GM12891 (cell line): ENCODE measurements at regions not wholly inside any gene's neighbourhood (a gene's known extent, or its start where the extent isn't known, plus 50 kb on each side); places are given as distances from the start of the nearest gene placed in this dataset.
"Not testable (repeated sequence)": the region's sequence is repeated elsewhere in the genome, so short reads cannot be mapped to it uniquely, and the experiment has no call there.

Source experiments
- DNase-seq: peaks from one replicate; pipeline ENCODE4 v3.0.0; 2011; ENCODE audit warnings: low spot score; ENCODE audit not compliant: insufficient read length
- FAIRE-seq: peaks from 2 replicates; lab custom pipeline; 2011; peaks lifted over from hg19 to GRCh38; lab: Jason Lieb, UNC
- PAX5 ChIP-seq: IDR thresholded peaks from 2 replicates; pipeline ENCODE4 v1.6.1; 2011; ENCODE audit warnings: low read length, moderate library complexity, mild to moderate bottlenecking; ENCODE audit not compliant: insufficient read depth, severe bottlenecking
- POLR2A ChIP-seq: IDR thresholded peaks from 2 replicates; pipeline ENCODE4 v1.6.1; 2011; ENCODE audit warnings: low read depth, low read length, control low read depth
- POLR2AphosphoS5 ChIP-seq: IDR thresholded peaks from 2 replicates; pipeline ENCODE4 v1.6.1; 2011; ENCODE audit warnings: low read depth, low read length, control low read depth
- POU2F2 ChIP-seq: IDR thresholded peaks from 2 replicates; pipeline ENCODE4 v1.6.1; 2011; ENCODE audit warnings: low read depth, mild to moderate bottlenecking, control low read depth, low read length, moderate library complexity
- SPI1 ChIP-seq: IDR thresholded peaks from 2 replicates; pipeline ENCODE4 v1.6.1; 2011; ENCODE audit warnings: low read depth, low read length, control low read depth
- TAF1 ChIP-seq: IDR thresholded peaks from 2 replicates; pipeline ENCODE4 v1.6.1; 2011; ENCODE audit warnings: low read depth, low read length, control low read depth

DNA sequence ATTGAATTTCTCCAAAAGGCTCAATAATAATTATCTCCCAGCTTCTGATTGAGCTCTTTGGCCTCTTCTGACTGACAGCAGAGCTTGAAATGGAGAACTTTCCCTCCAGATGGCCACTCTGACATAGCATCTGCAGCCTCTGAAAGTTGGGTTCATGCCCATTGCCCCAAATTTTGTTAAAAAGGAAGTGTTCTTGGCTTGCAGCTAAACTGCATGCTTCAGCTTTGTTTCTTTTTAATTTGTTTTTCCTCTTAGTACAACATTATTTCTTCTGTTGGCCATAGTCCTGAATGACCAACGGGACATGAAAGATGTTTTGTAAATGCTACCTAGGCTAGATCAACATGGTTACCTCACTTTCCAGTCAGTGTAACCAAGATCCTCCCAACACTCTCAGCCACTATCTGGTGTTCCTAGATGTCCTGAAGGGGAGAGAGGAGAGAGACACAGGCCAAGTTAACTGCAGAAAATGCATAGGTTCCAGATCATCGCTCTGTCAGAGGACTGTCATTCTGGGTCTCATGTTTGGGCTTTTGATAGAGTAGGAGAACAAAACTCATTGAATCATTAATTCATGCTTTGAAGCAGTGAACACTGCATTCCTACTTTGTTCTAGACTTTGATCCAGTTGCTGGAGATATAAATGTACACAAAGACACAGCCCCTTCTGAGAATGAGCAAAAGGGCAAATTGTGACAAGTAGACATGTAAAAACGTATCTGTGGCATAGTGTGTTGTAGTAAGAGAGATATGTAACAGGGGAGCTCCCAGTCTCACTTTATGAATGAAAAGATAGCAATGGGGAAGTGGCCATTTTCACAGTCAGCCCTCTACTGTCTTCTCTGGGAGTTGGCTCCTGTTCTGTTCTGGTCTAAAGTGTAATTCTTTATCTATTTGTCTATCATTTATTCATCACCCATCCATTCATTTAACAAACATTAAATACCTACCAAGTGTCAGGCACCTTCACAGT is 156.2 kb downstream of the ZNF621 start:
- DNase-seq (no peak), FAIRE-seq (no peak)
- TF ChIP-seq SPI1: peak; percentile 67
- TF ChIP-seq POU2F2: no peak

DNA sequence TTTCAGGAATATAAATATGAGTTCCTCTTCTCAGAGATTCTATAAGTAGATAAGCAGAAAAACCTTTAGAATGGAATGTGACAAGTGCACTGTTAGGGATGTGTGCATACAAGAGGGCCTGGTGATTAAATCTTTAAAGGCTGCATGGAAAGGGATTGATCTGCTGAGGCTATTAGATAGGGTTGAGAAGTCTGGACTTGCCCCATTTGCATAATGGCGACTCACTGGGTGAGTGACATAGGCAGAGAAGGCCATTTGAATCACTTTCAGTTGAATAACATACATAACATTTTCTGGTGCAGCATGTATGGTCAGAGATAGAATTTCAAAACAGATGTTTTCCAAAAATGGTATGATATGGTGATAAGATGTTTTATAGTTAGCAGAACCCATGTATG is 156.9 kb downstream of the ZNF621 start:
- TF ChIP-seq POU2F2: no peak
- no peak for TF ChIP-seq POLR2AphosphoS5
- no peak for TF ChIP-seq SPI1
- no peak for TF ChIP-seq PAX5
- TF ChIP-seq POLR2A: no peak
- TF ChIP-seq TAF1: no peak
- no peak for FAIRE-seq
- no peak for DNase-seq

DNA sequence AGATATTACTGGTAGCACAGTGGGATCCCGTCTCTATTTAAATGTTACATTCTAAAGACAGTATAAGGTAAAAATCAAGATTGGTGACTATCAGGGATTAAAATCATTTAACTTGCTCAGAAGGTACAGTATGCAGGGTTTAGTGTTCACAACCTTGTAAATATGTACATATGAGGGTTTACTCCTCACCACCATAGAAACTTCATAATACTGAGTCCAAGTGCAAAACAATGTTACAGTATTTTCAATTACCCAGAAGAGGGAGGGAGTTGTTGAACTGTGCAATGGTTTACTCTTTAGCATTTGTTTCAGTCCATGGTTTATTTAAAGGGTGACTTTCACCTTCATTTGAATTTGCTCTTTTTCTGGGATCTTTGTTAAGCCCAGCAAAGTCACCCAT is 165.1 kb downstream of the ZNF621 start:
- FAIRE-seq (no peak), DNase-seq (no peak)
- TF ChIP-seq TAF1 (no peak), POLR2A (no peak), SPI1 (no peak), POU2F2 (no peak), PAX5 (no peak), POLR2AphosphoS5 (no peak)

DNA sequence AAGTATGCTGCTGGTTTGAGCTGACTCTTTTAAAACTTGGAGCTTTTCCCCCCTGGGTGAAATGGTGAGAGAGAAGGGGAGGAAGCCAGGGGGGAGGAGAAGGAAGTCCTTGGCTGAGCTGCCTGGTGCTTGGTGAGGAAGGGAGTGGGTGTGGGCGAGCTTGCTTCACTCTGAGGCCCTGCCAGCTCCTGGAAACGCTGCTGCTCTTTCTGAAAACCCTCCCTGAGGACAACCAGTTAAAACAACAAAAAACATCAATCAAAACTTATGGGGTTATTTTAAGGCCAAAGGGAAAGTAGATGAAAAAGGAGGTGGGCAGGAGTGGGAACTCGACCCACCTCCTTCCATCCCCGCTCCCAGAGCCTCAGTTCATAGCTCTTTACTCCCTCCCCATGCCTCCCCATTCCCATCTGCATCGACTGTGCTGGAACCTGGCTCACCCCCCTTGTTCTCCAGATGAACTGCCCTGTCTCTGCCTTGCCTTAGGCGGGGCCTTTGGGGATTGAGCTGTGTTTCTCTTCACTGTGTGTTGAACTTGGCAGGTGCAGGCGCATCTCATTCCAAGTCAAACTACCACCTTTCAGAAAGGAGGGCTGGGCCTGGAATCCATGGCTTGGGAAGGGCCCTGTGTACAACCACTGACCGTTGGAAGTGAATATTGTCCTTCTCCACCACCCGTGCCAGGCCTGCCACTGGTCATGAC is 166.1 kb downstream of the ZNF621 start:
- TF ChIP-seq SPI1 (no peak), POLR2AphosphoS5 (no peak), POLR2A (no peak), POU2F2 (no peak), TAF1 (no peak), PAX5 (no peak)
- FAIRE-seq (no peak), DNase-seq (no peak)

DNA sequence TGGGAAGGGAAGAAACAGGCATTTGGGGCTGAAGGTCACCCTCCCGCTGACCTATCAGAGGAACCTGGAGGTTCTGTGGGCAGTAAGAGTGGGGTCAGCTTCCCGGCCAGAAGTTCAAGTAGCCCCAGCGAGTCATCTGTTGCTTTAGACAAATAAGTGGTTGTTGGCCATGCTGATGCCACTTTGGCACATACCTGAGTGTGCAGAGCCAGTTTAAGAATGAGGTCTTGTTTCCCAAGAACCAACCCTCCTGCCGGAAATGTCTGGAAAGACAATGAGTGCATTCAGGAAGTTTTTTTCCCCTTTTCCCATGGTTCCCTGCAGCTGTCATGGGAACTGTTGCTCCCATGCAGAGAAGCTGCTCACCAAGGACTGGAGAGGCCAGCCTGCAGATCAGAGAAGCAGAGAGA is 166.7 kb downstream of the ZNF621 start:
- FAIRE-seq: no peak
- DNase-seq: no peak
- no peak for TF ChIP-seq PAX5

DNA sequence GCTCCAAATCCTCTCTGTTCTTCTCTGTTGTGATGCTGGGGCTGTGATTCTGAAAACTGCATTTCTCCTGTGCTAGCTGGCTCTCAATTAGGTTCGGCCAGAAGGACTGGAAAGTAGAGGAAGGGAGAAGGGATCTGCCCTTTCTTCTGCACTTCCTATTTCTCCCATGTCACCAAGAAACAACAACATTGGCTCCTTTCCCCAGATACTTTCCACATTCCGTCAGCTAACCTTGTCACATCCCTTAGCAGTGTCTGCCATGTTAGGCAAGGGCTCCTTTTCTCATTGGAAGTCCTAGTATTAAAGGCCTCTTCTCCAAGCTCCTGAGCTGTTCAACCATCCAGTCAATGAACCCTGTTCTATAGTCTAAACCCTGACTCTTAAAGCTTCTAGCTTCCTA is 171.1 kb downstream of the ZNF621 start:
- FAIRE-seq: no peak
- TF ChIP-seq SPI1: no peak
- TF ChIP-seq POLR2AphosphoS5: no peak
- TF ChIP-seq TAF1: no peak
- no peak for TF ChIP-seq POU2F2
- TF ChIP-seq PAX5: no peak
- no peak for TF ChIP-seq POLR2A
- DNase-seq: no peak

DNA sequence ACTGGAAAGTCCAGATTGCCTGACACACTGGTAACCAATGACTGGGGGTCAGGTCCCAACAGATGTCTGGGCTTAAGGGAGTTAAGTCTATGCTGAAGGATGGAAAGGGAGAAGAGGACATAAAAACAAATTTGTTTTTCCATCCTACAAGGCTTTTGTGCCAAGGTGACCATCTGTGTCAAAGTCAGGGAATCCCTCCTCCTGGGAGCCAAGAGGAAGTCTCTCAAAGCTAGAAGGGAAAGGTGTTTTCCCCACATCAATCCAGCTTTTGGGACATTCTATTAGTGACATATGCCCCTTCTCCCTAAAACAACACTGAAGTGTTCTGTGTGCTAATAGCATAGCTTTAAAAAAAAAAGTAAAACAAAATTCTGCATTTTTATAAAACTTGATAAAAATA is 173.9 kb downstream of the ZNF621 start:
- DNase-seq, FAIRE-seq: not testable (repeated sequence)

DNA sequence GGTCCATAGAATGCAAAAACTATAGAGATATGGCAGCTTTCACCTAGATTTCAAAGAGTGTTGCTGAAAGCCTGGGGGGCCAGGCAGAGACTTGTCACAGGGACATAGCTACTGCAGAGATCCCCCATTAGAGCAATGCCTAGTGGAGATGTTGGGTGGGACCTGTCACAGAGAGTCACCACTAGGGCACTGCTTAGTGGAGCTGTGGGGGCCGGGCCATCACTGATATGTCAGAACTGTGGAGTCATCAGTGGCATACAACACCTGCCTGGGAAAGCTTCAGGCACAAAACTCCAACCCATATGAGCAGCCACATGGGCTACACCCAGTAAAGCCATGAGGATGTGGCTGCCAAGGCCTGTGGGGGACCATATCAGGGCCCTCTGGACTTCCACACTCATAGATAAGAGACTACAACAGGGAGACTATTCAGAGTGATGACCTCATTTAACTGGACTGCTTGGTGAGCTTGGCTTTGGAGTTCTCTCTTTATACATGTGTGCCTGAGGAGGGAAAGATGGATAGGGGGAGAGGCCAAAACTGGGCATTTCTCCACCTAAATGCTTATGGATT is 176.3 kb downstream of the ZNF621 start:
- no peak for TF ChIP-seq TAF1
- no peak for TF ChIP-seq PAX5
- no peak for TF ChIP-seq POU2F2
- TF ChIP-seq POLR2A: no peak
- TF ChIP-seq SPI1: no peak
- no peak for TF ChIP-seq POLR2AphosphoS5
- DNase-seq (no peak), FAIRE-seq (no peak)

DNA sequence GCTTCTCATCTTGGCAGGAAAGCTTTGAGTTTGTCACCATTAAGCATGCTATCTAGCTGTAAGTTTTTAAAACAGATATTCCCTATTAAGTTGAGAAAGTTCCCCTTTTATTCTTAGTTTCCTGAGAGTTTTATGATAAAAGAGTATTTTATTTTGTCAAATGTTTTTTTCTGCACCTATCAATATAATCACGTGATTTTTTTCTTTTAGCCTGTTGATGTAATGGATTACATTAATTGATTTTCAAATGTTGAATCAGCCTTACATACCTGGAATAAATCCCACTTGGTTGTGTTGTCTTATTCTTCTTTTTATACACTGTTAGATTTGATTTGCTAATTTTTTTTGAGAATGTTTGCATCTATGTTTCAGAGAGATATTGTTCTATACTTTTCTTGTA is 179.5 kb downstream of the ZNF621 start:
- TF ChIP-seq SPI1: no peak
- TF ChIP-seq TAF1: no peak
- FAIRE-seq (no peak), DNase-seq (no peak)

DNA sequence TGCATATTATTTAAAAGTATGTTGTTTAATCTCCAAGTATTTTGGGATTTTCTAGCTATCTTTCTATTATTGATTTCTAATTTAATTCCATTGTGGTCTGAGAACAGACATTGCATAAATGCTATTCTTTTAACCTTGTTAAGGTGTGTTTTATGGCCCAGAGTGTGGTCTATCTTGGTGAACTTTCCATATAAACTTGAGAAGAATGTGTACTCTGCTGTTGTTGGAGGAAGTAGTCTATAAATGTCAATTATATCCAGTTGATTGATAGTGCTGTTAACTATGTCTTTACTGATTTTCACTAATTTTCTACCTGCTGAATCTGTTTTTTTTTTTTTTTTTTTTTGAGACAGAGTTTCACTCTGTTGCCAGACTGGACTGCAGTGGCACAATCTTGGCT is 180.9 kb downstream of the ZNF621 start:
- TF ChIP-seq TAF1 (no peak), POLR2A (no peak), PAX5 (no peak), SPI1 (no peak), POU2F2 (no peak), POLR2AphosphoS5 (no peak)
- FAIRE-seq (no peak), DNase-seq (no peak)

DNA sequence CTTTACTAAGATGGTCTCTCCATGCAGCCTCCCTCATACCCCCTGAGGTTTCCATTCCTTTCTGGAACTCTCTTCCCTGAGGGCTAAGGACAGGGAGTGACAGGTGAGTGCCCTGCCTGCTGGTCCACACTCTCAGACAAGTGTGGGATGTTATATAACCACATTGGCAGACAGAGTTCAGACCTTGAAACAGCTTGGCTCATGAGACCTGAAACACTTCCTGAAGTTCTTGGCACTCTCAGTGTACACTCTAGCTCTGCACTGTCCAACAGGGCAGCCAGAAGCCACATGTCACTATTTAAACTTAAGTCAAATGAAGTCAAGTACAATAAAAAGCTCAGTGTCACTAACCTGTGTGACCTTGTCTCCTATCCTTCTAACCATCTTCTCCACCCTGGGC is 188.5 kb downstream of the ZNF621 start:
- no peak for FAIRE-seq

More for the DNA sequence above, 188.5 kb downstream of the ZNF621 start:
- TF ChIP-seq POU2F2 (no peak), POLR2A (no peak), SPI1 (no peak), TAF1 (no peak), POLR2AphosphoS5 (no peak), PAX5 (no peak)
- no peak for DNase-seq
